ENCODE measurements at regions not wholly inside any gene's neighbourhood (a gene's known extent, or its start where the extent isn't known, plus 50 kb on each side); places are given as distances from the start of the nearest gene placed in this dataset.

DNA sequence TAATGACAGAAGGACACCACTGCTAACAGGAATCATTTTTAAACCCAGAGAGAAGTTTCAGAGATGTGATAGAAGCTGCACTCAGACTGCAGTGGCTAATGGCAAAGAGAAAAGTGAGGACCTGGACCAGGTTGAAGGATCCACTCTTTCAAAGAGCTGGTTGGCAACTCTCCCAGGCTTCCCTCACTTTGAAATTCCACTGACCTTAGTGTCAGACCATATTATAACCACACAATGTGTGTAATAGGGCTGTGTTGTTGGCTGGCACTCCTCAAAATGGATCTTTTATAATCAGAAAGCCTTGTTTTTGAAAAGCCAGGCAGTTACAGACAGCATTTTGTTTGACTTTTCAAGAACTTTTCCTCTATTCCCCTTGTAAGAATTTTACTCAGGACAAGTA, 280.7 kb downstream of the PRELID2 start:
- TF ChIP-seq POLR2AphosphoS5 (IDR thresholded peaks at IDR 0.05; ENCODE audit: borderline replicate concordance, low read depth, low read length): no peak
- no peak for TF ChIP-seq EZH2 (IDR thresholded peaks at IDR 0.05)

Data from SK-N-MC (cell line).